Small intestine (tissue), 7 donors: ENCODE measurements at regions not wholly inside any gene's neighbourhood (a gene's known extent, or its start where the extent isn't known, plus 50 kb on each side); places are given as distances from the start of the nearest gene placed in this dataset.

ENCODE experiments used
- DNase-seq, 2 donors: peaks; one replicate each; pipeline versions ENCODE4 v3.0.0 to v3.0.0-alpha.2; 2013
- FAIRE-seq: peaks from 2 replicates; lab custom pipeline; 2012; peaks lifted over from hg19 to GRCh38; lab: Jason Lieb, UNC
- H3K27ac ChIP-seq, 3 donors: one replicate each; pipeline ENCODE4 v1.5.1; 2013; ENCODE audit warnings: low read length in 2 of 3, mild to moderate bottlenecking in 2 of 3, control low read depth in 1 of 3, inconsistent platforms in 1 of 3, low read depth in 1 of 3, moderate library complexity in 1 of 3
- H3K27me3 ChIP-seq, 3 donors: one replicate each; pipeline ENCODE4 v1.6.1; 2013; ENCODE audit warnings: low read length in 3 of 3, inconsistent platforms in 1 of 3; ENCODE audit not compliant: control insufficient read depth in 3 of 3, insufficient read depth in 3 of 3
- H3K36me3 ChIP-seq, 3 donors: one replicate each; pipeline ENCODE4 v1.6.1; 2013; ENCODE audit warnings: low read length in 3 of 3, inconsistent platforms in 1 of 3, low read depth in 1 of 3, mild to moderate bottlenecking in 1 of 3, moderate library complexity in 1 of 3; ENCODE audit not compliant: control insufficient read depth in 3 of 3, insufficient read depth in 2 of 3
- H3K4me1 ChIP-seq, 3 donors: one replicate each; pipeline ENCODE4 v1.6.1; 2013; ENCODE audit warnings: low read length in 2 of 3, inconsistent platforms in 1 of 3, low read depth in 1 of 3, mild to moderate bottlenecking in 1 of 3, moderate library complexity in 1 of 3; ENCODE audit not compliant: control insufficient read depth in 3 of 3, insufficient read depth in 2 of 3
- H3K4me3 ChIP-seq, 3 donors: one replicate each; pipeline ENCODE4 v1.5.1; 2013; ENCODE audit warnings: low read length in 3 of 3, control low read depth in 1 of 3, inconsistent platforms in 1 of 3, low read depth in 1 of 3, mild to moderate bottlenecking in 1 of 3, moderate library complexity in 1 of 3
- H3K9me3 ChIP-seq, 2 donors: one replicate each; pipeline ENCODE4 v1.6.1; 2013; ENCODE audit warnings: low read depth in 1 of 2, low read length in 1 of 2; ENCODE audit not compliant: control insufficient read depth in 2 of 2, insufficient read depth in 1 of 2
- WGBS, 3 donors: extraction: QIAGEN DNeasy Blood & Tissue Kit; methylation state at CpG; one replicate each; pipeline ENCODE4 v1.1.7; 2013; 5-methylcytosine and 5-hydroxymethylcytosine counted together
- donor health status: healthy with polysubstance abuse.
- donor health status: control.
- donor health status: control.
- donor health status: Bipolar disorder and iron deficiency.
- donor health status: healthy.

DNA sequence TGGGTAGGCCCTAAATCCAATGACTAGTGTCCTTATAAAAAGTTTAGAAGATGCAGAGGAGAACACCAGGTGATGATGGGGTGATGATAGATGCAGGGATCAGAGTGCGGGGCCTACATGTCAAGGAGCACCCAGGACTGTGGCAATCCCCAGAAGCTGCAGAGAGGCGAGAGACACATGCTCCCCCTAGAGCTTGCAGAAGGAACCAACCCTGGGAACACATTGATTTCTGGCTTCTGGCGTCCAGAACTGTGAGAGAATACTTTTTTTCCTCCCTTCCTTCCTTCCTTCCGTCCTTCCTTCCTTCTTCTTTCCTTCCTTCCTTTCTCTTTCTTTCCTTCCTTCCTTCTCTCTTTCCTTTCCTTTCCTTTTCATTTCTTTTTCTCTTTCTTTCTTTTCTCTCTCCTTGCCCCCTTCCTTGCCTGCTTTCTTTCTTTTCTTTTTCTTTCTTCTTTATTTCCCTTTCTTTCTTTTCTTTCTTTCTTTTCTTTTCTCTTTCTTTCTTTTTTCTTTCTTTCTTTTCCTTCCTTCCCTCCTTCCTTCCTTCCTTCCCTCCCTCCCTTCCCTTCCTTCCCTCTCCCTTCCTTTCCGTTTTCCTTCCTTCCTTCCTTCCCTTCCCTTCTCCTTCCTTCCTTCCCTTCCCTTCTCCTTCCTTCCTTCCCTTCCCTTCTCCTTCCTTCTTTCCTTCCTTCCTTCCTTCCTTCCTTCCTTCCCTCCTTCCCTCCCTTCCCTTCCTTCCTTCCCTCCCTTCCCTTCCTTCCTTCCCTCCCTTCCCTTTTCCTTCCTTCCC is 134.3 kb downstream of the HAPSTR1 start:
- WGBS, 3 donors, result 41 to 55% (median 42%) methylated on average over 5 of the region's 5 CpGs
- Histone ChIP-seq H3K27me3 (no peaks in the 10 kb centered on the region), H3K9me3 (no peaks in the 10 kb centered on the region), H3K4me3 (no peak overlapping the region), H3K27ac (no peak overlapping the region), H3K36me3 (no peaks in the 10 kb centered on the region), H3K4me1 (no peaks in the 10 kb centered on the region)
- no peak for FAIRE-seq
- peak in 1 of 2 donors; percentile 21 for DNase-seq

DNA sequence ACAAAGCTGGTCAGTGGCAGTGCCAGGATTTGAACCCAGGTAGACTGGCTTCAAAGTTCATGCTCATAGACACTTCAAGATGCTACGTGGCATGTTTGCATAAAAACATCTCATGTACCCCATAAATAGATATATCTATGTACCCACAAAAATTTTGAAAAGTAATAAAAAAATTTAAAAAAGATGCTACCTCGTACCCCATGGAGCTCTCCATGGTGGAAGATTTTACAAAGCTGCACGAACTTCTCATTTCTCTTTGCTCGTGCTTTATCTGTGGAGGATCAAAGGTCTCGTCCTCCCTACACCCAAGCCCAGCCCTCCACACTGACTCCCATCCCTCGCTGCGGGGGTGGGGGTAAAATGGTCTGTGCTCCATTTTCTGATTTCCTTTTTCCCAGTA is 135.5 kb downstream of the HAPSTR1 start:
- no peaks in the 10 kb centered on the region for H3K4me1 ChIP-seq
- no peaks in the 10 kb centered on the region for H3K27me3 ChIP-seq
- 25 to 54% (median 37%) methylated on average over 7 of the region's 7 CpGs for WGBS, 3 donors
- FAIRE-seq, result no peak
- no peaks in the 10 kb centered on the region for H3K9me3 ChIP-seq
- H3K36me3 ChIP-seq, result no peaks in the 10 kb centered on the region
- no peak overlapping the region for H3K4me3 ChIP-seq
- no peak overlapping the region for H3K27ac ChIP-seq
- DNase-seq, result no peak

DNA sequence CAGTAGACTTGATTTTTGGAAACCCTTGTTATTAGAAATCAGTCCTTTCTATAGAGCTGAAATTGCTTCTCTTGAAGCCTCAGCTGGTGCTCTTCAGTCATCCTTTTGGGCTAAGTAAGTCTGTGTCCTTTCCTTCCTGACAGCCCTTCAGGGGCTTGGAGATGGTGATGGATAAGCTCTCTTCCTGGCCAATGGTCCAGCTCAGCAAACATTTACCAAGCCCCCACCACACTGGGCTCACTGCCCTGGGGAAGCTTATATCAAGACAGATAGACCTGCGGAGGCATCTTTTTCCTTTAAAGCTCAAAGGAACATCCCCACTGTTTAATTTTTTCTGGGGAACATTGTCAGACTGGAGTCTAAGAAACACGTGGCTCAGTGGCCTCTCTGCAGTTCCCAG is 139.6 kb downstream of the HAPSTR1 start:
- Histone ChIP-seq H3K27me3 (no peaks in the 10 kb centered on the region), H3K27ac (no peak overlapping the region), H3K4me1 (no peaks in the 10 kb centered on the region), H3K4me3 (no peak overlapping the region), H3K36me3 (no peaks in the 10 kb centered on the region), H3K9me3 (no peaks in the 10 kb centered on the region)
- WGBS, 3 donors, result 16 to 27% (median 19%) methylated on average over 2 of the region's 2 CpGs
- no peak for FAIRE-seq
- DNase-seq, result no peak

DNA sequence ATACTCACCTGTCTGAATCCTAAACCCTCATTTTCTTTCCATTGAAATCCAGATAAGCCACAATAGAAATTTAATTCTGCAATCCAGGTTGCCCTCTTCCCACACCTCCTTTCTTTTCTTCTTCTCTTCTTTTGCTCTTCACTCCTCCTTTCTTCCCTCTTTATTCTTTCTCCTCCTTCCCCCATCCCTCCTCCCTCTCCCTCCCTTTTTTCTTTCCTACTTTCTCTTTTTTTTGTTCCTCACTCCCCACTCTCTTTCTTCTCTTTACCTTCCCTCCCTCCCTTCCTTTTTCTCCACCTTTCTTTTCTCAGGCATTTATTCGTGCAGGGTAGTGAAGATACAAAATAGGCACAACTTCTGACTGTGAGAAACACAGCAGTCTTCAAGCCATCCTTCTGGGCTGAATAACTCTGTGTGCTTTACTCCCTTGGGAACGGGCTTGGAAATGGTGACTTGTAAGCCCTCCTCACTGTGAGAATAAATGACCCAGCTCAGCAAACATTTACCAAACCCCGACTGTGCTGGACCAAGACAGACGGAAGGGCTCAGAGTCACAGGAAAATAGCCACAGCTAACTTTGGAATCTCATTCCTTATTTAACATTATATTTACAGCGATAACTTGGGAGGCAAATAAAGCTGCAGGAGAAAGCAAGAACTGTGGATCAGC is 140.8 kb downstream of the HAPSTR1 start:
- H3K9me3 ChIP-seq, result no peaks in the 10 kb centered on the region
- H3K4me3 ChIP-seq, result no peak overlapping the region
- no peaks in the 10 kb centered on the region for H3K36me3 ChIP-seq
- H3K27me3 ChIP-seq, result no peaks in the 10 kb centered on the region
- DNase-seq, result no peak
- 24 to 37% (median 31%) methylated on average over 5 of the region's 5 CpGs for WGBS, 3 donors
- FAIRE-seq, result no peak
- no peak overlapping the region for H3K27ac ChIP-seq
- no peaks in the 10 kb centered on the region for H3K4me1 ChIP-seq

DNA sequence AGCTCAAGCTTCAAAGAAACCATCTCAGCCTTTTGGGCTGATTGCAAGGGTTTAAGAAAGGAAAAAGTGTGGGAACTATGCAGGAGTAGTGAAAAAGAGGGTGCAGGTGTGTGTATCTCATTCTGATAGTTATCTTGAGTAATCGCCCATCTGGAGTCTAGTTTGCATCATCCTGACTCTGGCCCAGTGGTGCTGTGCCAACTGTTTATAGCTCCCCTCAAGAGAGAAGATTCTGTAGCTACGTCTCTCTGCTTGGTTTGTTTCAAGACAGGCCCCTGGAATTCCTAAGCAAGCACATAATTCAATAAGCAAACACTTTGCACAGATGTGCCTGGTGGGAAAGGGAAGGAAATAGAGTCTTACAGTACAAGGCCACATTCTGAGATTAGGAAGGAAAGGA is 144.4 kb downstream of the HAPSTR1 start:
- FAIRE-seq (no peak), DNase-seq (no peak)
- no peak overlapping the region for H3K4me3 ChIP-seq
- no peaks in the 10 kb centered on the region for H3K9me3 ChIP-seq
- H3K27ac ChIP-seq, result no peak overlapping the region
- no peaks in the 10 kb centered on the region for H3K27me3 ChIP-seq
- 14 to 21% (median 20%) methylated on average over 2 of the region's 2 CpGs for WGBS, 3 donors
- no peaks in the 10 kb centered on the region for H3K36me3 ChIP-seq
- no peaks in the 10 kb centered on the region for H3K4me1 ChIP-seq

DNA sequence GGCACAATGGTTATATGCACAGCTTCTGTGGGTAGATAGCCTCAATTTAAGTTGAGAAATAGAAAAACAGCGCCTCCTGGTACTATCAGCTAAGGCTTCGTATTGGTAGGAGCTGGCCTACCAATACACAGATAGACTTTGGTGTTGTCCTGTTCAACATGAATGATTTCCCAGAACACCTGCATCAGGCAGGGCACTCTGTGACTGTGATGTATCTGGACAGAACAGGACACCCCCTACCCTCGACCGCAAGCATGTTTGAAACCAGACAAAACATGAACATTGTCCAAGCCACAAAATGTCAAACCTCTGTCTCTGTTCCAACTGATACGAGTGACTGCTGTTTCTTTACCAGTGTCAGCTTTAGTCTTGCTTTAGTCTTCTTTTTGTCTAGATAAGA is 144.9 kb downstream of the HAPSTR1 start:
- H3K27ac ChIP-seq, result no peak overlapping the region
- DNase-seq (no peak), FAIRE-seq (no peak)
- WGBS, 3 donors, result 80 to 86% (median 84%) methylated on average over 5 of the region's 5 CpGs
- H3K36me3 ChIP-seq, result no peaks in the 10 kb centered on the region
- no peaks in the 10 kb centered on the region for H3K27me3 ChIP-seq
- no peaks in the 10 kb centered on the region for H3K4me1 ChIP-seq
- no peaks in the 10 kb centered on the region for H3K9me3 ChIP-seq
- H3K4me3 ChIP-seq, result no peak overlapping the region

DNA sequence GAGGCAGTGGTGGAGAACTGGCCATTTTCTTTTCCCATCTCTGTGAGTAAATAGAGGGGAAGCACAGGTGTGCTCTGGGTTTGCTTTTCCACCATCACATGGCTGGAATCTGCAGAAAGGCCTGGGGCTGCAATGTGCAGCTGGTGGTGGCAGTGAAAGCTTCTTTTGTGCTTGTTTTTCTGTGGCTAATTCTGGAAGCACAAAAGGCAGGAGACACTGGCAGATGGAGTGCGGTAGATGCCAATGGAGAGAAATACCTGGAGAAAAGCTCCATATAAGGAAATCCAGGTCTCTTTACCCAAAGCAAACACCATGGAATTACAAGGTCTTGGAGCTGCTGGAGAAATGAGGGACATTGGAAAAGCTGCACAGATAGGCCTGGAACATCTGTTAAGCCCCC is 146.9 kb downstream of the HAPSTR1 start:
- FAIRE-seq, result no peak
- Histone ChIP-seq H3K36me3 (no peaks in the 10 kb centered on the region), H3K4me1 (no peaks in the 10 kb centered on the region), H3K27ac (no peak overlapping the region), H3K27me3 (no peaks in the 10 kb centered on the region), H3K9me3 (no peaks in the 10 kb centered on the region), H3K4me3 (no peak overlapping the region)
- 96 to 100% (median 96%) methylated on average over 1 of the region's 1 CpG for WGBS, 3 donors
- no peak for DNase-seq

DNA sequence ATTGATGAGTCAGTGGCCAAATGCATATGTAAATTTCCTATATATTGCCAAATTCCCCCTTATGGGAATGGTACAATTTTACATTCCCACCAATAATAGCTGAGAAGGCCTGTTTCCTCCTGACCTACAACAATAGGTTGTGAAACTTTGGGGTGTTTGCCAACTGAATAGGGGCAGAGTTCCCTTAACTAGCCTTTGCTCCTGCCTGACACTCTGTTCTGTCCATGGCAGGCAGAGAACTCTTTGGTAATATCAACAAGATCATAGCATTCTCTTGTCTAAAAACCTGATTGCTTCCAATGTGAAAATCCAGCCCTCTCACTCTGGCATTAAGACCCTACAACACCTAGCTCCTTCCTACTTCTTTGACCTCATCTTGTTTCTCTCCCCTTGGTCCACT is 149.7 kb downstream of the HAPSTR1 start:
- Histone ChIP-seq H3K9me3 (no peaks in the 10 kb centered on the region), H3K27me3 (no peaks in the 10 kb centered on the region), H3K4me1 (no peaks in the 10 kb centered on the region), H3K36me3 (no peaks in the 10 kb centered on the region), H3K27ac (no peak overlapping the region), H3K4me3 (no peak overlapping the region)
- FAIRE-seq (no peak), DNase-seq (no peak)
